ENCODE measurements at regions not wholly inside any gene's neighbourhood (a gene's known extent, or its start where the extent isn't known, plus 50 kb on each side); places are given as distances from the start of the nearest gene placed in this dataset.
"Not testable (repeated sequence)": the region's sequence is repeated elsewhere in the genome, so short reads cannot be mapped to it uniquely, and the experiment has no call there.

- TF ChIP-seq PATZ1 (CRISPR knock-in tag; IDR thresholded peaks at IDR 0.05; ENCODE audit: borderline replicate concordance); ZFP3 (CRISPR knock-in tag; IDR thresholded peaks at IDR 0.05); ESRRG (CRISPR knock-in tag; IDR thresholded peaks at IDR 0.05); OSR1 (CRISPR knock-in tag; IDR thresholded peaks at IDR 0.05); SNAI2 (CRISPR knock-in tag; IDR thresholded peaks at IDR 0.05); RARB (CRISPR knock-in tag; IDR thresholded peaks at IDR 0.05); ARNTL (CRISPR knock-in tag; IDR thresholded peaks at IDR 0.05; ENCODE audit: borderline replicate concordance, low read depth); TOX (CRISPR knock-in tag; IDR thresholded peaks at IDR 0.05; ENCODE audit: borderline replicate concordance): not testable (repeated sequence)
These were observed 313.7 kb upstream of the MYT1L start for GRCh38 chr2:2644751-2645150.

All from SK-N-SH treated with all-trans-retinoic acid at 6 μM for 48 hours (cell line).